Bronchial epithelial cell (primary cell): ENCODE measurements at regions not wholly inside any gene's neighbourhood (a gene's known extent, or its start where the extent isn't known, plus 50 kb on each side); places are given as distances from the start of the nearest gene placed in this dataset.

Experiments used
- DNase-seq: peaks from one replicate; pipeline ENCODE4 v3.0.0-alpha.2; 2010; ENCODE audit warnings: low read depth
- FAIRE-seq: peaks from 2 replicates; lab custom pipeline; 2011; peaks lifted over from hg19 to GRCh38; lab: Jason Lieb, UNC
- H3K27me3 ChIP-seq: 2 replicates; pipeline ENCODE4 v1.5.1; 2011; ENCODE audit warnings: low read length; ENCODE audit not compliant: control insufficient read depth, insufficient read depth
- H3K36me3 ChIP-seq: 2 replicates; pipeline ENCODE4 v1.5.1; 2011; ENCODE audit warnings: low read length; ENCODE audit not compliant: control insufficient read depth, insufficient read depth
- H3K4me3 ChIP-seq: 2 replicates; pipeline ENCODE4 v1.5.1; 2011; ENCODE audit warnings: mild to moderate bottlenecking, low read depth, low read length, control low read depth
- CTCF ChIP-seq: IDR thresholded peaks from 2 replicates; pipeline ENCODE4 v1.5.1; 2011; ENCODE audit warnings: mild to moderate bottlenecking, moderate library complexity, low read length, control low read depth, inconsistent platforms; ENCODE audit not compliant: insufficient read depth, severe bottlenecking

- TF ChIP-seq CTCF, result no peak
- DNase-seq (no peak), FAIRE-seq (no peak)
- Histone ChIP-seq H3K4me3 (no peak overlapping the region), H3K27me3 (no peaks in the 10 kb centered on the region), H3K36me3 (no peaks in the 10 kb centered on the region)
These were observed 446.1 kb downstream of the ANXA1 start for GRCh38 chr9:73597771-73598170.

GRCh38 chr9:73609381-73609780 lies 457.7 kb downstream of the ANXA1 start:
- FAIRE-seq, result no peak
- no peak for DNase-seq
- no peak overlapping the region for H3K4me3 ChIP-seq
- H3K27me3 ChIP-seq, result no peaks in the 10 kb centered on the region
- H3K36me3 ChIP-seq, result no peaks in the 10 kb centered on the region
- no peak for TF ChIP-seq CTCF

- H3K36me3 ChIP-seq, result no peaks in the 10 kb centered on the region
- H3K27me3 ChIP-seq, result no peaks in the 10 kb centered on the region
- no peak overlapping the region for H3K4me3 ChIP-seq
- FAIRE-seq (no peak), DNase-seq (peak; percentile 18)
- no peak for TF ChIP-seq CTCF
These were observed 459.4 kb downstream of the ANXA1 start for GRCh38 chr9:73611032-73611431.

- no peak for TF ChIP-seq CTCF
- Histone ChIP-seq H3K27me3 (no peaks in the 10 kb centered on the region), H3K36me3 (no peaks in the 10 kb centered on the region), H3K4me3 (no peak overlapping the region)
- FAIRE-seq (no peak), DNase-seq (peak; percentile 20)
These were observed 461.5 kb downstream of the ANXA1 start for GRCh38 chr9:73613092-73613701.

- H3K27me3 ChIP-seq, result no peaks in the 10 kb centered on the region
- DNase-seq, result no peak
- FAIRE-seq, result no peak
- no peaks in the 10 kb centered on the region for H3K36me3 ChIP-seq
- TF ChIP-seq CTCF, result no peak
- no peak overlapping the region for H3K4me3 ChIP-seq
These were observed 463.9 kb downstream of the ANXA1 start for GRCh38 chr9:73615557-73615956.

GRCh38 chr9:73617586-73617985 lies 465.9 kb downstream of the ANXA1 start:
- TF ChIP-seq CTCF, result no peak
- no peak for DNase-seq
- H3K4me3 ChIP-seq, result no peak overlapping the region

More at GRCh38 chr9:73617586-73617985, 465.9 kb downstream of the ANXA1 start:
- Histone ChIP-seq H3K27me3 (no peaks in the 10 kb centered on the region), H3K36me3 (no peaks in the 10 kb centered on the region)
- no peak for FAIRE-seq
